ENCODE measurements at regions not wholly inside any gene's neighbourhood (a gene's known extent, or its start where the extent isn't known, plus 50 kb on each side); places are given as distances from the start of the nearest gene placed in this dataset.

DNA sequence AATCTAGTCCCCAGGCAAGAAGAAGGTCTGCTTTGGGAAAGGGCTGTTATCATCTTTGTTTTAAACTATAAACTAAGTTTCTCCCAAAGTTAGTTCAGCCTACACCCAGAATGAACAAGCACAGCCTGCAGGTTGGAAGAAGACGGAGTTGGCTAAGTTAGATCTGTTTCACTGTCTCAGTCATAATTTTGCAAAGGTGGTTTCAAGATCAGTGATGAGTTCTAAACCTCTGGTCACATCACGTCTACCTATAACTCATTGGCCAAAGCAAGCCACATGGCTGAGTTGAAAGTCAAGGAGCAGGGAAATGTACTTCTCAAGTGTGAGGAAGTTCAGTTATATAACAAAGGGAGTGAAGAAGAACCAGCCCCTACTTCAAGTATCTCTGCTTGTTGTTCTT is 50.5 kb upstream of the ECI2 start:
- no peak for TF ChIP-seq ZNF507 (tag; conservative IDR thresholded peaks at IDR 0.05)
- no peak for TF ChIP-seq U2AF2 (optimal IDR thresholded peaks at IDR 0.05; ENCODE audit: low read depth, low read length)
- TF ChIP-seq POLR2A (conservative IDR thresholded peaks at IDR 0.05): no peak
- no peak for TF ChIP-seq RFX5 (IDR thresholded peaks at IDR 0.05; ENCODE audit: low read depth, low read length)
- no peak for TF ChIP-seq ZNF124 (CRISPR knock-in tag; IDR thresholded peaks at IDR 0.05)
- TF ChIP-seq, protein P1, sequence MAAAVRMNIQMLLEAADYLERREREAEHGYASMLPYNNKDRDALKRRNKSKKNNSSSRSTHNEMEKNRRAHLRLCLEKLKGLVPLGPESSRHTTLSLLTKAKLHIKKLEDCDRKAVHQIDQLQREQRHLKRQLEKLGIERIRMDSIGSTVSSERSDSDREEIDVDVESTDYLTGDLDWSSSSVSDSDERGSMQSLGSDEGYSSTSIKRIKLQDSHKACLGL (CRISPR knock-in tag; IDR thresholded peaks at IDR 0.05; ENCODE audit: borderline replicate concordance, poor library complexity, severe bottlenecking): no peak
- TF ChIP-seq GTF2E2 (tag; IDR thresholded peaks at IDR 0.05): no peak
- TF ChIP-seq, protein P2, sequence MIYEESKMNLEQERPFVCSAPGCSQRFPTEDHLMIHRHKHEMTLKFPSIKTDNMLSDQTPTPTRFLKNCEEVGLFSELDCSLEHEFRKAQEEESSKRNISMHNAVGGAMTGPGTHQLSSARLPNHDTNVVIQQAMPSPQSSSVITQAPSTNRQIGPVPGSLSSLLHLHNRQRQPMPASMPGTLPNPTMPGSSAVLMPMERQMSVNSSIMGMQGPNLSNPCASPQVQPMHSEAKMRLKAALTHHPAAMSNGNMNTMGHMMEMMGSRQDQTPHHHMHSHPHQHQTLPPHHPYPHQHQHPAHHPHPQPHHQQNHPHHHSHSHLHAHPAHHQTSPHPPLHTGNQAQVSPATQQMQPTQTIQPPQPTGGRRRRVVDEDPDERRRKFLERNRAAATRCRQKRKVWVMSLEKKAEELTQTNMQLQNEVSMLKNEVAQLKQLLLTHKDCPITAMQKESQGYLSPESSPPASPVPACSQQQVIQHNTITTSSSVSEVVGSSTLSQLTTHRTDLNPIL (CRISPR knock-in tag; IDR thresholded peaks at IDR 0.05): no peak
- TF ChIP-seq ZNF12 (CRISPR knock-in tag; IDR thresholded peaks at IDR 0.05): no peak
- TF ChIP-seq, protein P3, sequence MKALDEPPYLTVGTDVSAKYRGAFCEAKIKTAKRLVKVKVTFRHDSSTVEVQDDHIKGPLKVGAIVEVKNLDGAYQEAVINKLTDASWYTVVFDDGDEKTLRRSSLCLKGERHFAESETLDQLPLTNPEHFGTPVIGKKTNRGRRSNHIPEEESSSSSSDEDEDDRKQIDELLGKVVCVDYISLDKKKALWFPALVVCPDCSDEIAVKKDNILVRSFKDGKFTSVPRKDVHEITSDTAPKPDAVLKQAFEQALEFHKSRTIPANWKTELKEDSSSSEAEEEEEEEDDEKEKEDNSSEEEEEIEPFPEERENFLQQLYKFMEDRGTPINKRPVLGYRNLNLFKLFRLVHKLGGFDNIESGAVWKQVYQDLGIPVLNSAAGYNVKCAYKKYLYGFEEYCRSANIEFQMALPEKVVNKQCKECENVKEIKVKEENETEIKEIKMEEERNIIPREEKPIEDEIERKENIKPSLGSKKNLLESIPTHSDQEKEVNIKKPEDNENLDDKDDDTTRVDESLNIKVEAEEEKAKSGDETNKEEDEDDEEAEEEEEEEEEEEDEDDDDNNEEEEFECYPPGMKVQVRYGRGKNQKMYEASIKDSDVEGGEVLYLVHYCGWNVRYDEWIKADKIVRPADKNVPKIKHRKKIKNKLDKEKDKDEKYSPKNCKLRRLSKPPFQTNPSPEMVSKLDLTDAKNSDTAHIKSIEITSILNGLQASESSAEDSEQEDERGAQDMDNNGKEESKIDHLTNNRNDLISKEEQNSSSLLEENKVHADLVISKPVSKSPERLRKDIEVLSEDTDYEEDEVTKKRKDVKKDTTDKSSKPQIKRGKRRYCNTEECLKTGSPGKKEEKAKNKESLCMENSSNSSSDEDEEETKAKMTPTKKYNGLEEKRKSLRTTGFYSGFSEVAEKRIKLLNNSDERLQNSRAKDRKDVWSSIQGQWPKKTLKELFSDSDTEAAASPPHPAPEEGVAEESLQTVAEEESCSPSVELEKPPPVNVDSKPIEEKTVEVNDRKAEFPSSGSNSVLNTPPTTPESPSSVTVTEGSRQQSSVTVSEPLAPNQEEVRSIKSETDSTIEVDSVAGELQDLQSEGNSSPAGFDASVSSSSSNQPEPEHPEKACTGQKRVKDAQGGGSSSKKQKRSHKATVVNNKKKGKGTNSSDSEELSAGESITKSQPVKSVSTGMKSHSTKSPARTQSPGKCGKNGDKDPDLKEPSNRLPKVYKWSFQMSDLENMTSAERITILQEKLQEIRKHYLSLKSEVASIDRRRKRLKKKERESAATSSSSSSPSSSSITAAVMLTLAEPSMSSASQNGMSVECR (CRISPR knock-in tag; IDR thresholded peaks at IDR 0.05): no peak
- TF ChIP-seq EP300 (IDR thresholded peaks at IDR 0.05; ENCODE audit: low read length): no peak

Measured in K562 (cell line).